C4-2B (cell line): ENCODE measurements at regions not wholly inside any gene's neighbourhood (a gene's known extent, or its start where the extent isn't known, plus 50 kb on each side); places are given as distances from the start of the nearest gene placed in this dataset.

Experiments used
- H3K27ac ChIP-seq: fragments of 450-650 bp; 2 replicates; pipeline ENCODE4 v1.5.1; 2017
- ZFX ChIP-seq: fragments of 450-650 bp; IDR thresholded peaks from 2 replicates; pipeline ENCODE4 v1.6.1; 2017
- TF ChIP-seq, protein P1 (sequence below): fragments of 450-650 bp; conservative IDR thresholded peaks from 2 replicates; pipeline ENCODE4 v1.5.1; 2017; ENCODE audit warnings: mild to moderate bottlenecking

DNA sequence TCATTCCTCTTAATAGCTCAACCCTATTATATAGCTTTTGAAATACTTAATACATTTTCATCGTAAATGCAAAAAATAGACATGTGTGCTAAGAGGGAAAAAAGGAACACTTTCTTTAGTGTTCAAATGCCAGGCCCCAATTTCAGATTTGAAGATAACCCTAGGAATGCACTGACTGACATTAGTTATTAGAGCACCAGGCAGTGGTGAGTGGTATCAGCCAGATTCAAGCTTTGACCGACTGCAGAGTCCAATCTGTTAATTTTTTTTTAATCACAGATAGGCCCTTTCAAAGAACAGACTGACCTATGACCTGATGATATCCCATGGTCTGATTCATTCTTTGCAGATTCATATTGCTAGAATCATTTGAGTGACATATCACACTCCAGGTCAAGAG is 874.2 kb upstream of the CHORDC1 start:
- no peak overlapping the region for H3K27ac ChIP-seq
- TF ChIP-seq, protein P1, sequence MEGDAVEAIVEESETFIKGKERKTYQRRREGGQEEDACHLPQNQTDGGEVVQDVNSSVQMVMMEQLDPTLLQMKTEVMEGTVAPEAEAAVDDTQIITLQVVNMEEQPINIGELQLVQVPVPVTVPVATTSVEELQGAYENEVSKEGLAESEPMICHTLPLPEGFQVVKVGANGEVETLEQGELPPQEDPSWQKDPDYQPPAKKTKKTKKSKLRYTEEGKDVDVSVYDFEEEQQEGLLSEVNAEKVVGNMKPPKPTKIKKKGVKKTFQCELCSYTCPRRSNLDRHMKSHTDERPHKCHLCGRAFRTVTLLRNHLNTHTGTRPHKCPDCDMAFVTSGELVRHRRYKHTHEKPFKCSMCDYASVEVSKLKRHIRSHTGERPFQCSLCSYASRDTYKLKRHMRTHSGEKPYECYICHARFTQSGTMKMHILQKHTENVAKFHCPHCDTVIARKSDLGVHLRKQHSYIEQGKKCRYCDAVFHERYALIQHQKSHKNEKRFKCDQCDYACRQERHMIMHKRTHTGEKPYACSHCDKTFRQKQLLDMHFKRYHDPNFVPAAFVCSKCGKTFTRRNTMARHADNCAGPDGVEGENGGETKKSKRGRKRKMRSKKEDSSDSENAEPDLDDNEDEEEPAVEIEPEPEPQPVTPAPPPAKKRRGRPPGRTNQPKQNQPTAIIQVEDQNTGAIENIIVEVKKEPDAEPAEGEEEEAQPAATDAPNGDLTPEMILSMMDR: no peak
- no peak for TF ChIP-seq ZFX

DNA sequence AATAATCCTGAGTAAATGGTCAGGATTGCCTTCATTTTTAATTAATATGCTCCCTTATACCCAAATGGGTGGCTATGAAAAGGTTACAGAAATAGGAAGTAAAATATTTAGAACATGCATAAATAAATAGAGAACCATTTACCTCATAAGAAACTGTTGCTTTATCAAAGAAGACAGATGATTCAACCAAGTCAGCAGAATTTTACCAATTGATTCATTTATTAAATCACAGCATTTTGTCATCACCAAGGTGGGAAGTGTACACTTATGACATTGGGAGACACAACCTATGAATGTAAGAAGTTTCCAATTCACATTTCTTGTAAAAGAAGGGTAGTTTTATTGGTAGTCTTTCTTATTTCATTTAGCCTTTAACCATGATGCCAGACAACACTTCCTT is 870.3 kb upstream of the CHORDC1 start:
- TF ChIP-seq, protein P1: no peak
- TF ChIP-seq ZFX: no peak
- H3K27ac ChIP-seq: no peak overlapping the region

GRCh38 chr11:91091563-91091962 is 868.7 kb upstream of the CHORDC1 start:
- H3K27ac ChIP-seq: no peak overlapping the region
- no peak for TF ChIP-seq ZFX
- TF ChIP-seq, protein P1: no peak

DNA sequence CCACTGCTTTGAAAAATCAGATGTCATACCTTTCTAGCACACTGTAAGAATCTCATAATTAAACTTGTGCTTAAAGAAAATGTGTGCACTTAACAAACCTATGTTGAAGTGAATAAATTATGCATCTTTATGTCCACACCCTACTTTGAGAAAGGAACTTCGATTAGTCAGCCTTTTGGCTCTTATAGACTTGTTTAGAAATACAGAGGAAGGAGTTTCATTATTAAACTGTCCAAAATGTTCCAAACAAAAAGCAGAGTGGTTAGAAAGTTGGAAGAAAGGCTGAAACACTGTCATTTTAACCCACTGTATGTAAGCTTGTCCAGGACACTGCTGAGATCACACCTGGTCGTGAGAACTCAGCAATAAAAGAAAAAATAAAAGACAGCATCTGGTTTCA is 863.2 kb upstream of the CHORDC1 start:
- no peak overlapping the region for H3K27ac ChIP-seq
- no peak for TF ChIP-seq ZFX
- TF ChIP-seq, protein P1: no peak

- TF ChIP-seq, protein P1: no peak
- TF ChIP-seq ZFX: no peak
- H3K27ac ChIP-seq: no peak overlapping the region
Observed at GRCh38 chr11:91082255-91082654, 859.4 kb upstream of the CHORDC1 start.

- TF ChIP-seq, protein P1: no peak
- TF ChIP-seq ZFX: no peak
- H3K27ac ChIP-seq: no peak overlapping the region
Observed at GRCh38 chr11:91081440-91082043, 858.7 kb upstream of the CHORDC1 start.

DNA sequence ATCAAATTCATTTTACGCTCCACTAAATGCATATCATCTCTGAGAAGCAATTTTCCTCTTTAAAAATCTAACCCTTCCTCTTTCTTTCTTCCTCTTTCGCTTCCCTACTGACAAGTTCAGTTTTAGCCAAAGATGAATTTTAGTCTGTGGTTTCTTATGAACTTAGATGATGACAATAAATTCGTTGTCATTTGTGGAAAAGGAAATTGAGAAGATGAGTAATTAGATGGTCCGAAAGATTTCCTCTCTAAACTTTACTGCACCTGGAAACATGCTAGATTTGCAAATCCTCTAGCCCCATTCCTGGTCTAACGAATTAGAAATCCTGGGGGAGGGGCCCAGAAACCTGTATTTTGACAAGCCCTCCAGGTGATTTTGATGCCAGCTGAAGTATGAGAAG is 855.4 kb upstream of the CHORDC1 start:
- TF ChIP-seq ZFX: no peak
- TF ChIP-seq, protein P1: no peak
- H3K27ac ChIP-seq: no peak overlapping the region
